ENCODE measurements at regions not wholly inside any gene's neighbourhood (a gene's known extent, or its start where the extent isn't known, plus 50 kb on each side); places are given as distances from the start of the nearest gene placed in this dataset.

DNA sequence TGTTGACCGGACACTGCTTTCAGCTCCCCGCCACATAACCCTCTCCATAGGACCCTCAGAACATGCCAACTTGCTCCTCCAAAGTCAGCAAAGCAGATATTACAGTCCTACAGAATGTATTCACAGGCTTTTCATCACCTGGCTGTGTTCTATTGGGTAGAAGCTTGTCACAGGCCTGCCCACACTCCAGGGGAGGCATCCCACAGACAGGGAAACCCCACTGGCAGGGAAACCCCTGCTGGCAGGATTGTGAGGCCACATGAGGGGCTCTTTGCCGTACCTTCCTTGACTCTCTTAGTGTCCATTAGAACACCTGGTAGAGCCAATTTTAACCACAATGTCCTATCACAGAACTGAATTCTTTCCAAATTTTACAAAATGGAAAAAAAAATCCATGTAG lies 344.2 kb upstream of the MGMT start:
- TF ChIP-seq, protein P1, sequence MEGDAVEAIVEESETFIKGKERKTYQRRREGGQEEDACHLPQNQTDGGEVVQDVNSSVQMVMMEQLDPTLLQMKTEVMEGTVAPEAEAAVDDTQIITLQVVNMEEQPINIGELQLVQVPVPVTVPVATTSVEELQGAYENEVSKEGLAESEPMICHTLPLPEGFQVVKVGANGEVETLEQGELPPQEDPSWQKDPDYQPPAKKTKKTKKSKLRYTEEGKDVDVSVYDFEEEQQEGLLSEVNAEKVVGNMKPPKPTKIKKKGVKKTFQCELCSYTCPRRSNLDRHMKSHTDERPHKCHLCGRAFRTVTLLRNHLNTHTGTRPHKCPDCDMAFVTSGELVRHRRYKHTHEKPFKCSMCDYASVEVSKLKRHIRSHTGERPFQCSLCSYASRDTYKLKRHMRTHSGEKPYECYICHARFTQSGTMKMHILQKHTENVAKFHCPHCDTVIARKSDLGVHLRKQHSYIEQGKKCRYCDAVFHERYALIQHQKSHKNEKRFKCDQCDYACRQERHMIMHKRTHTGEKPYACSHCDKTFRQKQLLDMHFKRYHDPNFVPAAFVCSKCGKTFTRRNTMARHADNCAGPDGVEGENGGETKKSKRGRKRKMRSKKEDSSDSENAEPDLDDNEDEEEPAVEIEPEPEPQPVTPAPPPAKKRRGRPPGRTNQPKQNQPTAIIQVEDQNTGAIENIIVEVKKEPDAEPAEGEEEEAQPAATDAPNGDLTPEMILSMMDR (IDR thresholded peaks at IDR 0.05; ENCODE audit: poor library complexity, severe bottlenecking), result no peak
- TF ChIP-seq, protein P2, sequence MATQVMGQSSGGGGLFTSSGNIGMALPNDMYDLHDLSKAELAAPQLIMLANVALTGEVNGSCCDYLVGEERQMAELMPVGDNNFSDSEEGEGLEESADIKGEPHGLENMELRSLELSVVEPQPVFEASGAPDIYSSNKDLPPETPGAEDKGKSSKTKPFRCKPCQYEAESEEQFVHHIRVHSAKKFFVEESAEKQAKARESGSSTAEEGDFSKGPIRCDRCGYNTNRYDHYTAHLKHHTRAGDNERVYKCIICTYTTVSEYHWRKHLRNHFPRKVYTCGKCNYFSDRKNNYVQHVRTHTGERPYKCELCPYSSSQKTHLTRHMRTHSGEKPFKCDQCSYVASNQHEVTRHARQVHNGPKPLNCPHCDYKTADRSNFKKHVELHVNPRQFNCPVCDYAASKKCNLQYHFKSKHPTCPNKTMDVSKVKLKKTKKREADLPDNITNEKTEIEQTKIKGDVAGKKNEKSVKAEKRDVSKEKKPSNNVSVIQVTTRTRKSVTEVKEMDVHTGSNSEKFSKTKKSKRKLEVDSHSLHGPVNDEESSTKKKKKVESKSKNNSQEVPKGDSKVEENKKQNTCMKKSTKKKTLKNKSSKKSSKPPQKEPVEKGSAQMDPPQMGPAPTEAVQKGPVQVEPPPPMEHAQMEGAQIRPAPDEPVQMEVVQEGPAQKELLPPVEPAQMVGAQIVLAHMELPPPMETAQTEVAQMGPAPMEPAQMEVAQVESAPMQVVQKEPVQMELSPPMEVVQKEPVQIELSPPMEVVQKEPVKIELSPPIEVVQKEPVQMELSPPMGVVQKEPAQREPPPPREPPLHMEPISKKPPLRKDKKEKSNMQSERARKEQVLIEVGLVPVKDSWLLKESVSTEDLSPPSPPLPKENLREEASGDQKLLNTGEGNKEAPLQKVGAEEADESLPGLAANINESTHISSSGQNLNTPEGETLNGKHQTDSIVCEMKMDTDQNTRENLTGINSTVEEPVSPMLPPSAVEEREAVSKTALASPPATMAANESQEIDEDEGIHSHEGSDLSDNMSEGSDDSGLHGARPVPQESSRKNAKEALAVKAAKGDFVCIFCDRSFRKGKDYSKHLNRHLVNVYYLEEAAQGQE (IDR thresholded peaks at IDR 0.05; ENCODE audit: borderline replicate concordance), result no peak
- no peak for TF ChIP-seq POLR2AphosphoS5 (IDR thresholded peaks at IDR 0.05)
- TF ChIP-seq RAD21 (conservative IDR thresholded peaks at IDR 0.05), result no peak
